ENCODE measurements at regions not wholly inside any gene's neighbourhood (a gene's known extent, or its start where the extent isn't known, plus 50 kb on each side); places are given as distances from the start of the nearest gene placed in this dataset.

- H3K9me3 ChIP-seq (ENCODE audit: insufficient read depth, low read length) = no peaks in the 10 kb centered on the region
- H3K9ac ChIP-seq (ENCODE audit: insufficient read length, low read depth) = no peak overlapping the region
- no peaks in the 10 kb centered on the region for H3K4me1 ChIP-seq (ENCODE audit: insufficient read depth, insufficient read length)
- no peaks in the 10 kb centered on the region for H3K27me3 ChIP-seq (ENCODE audit: insufficient read depth, insufficient read length)
- DNase-seq (ENCODE audit: low read depth, low spot score) = no peak
- H3K36me3 ChIP-seq (ENCODE audit: insufficient read depth, insufficient read length, low read length) = no peaks in the 10 kb centered on the region
- H3K4me3 ChIP-seq (ENCODE audit: insufficient read length, low read depth) = no peak overlapping the region
- TF ChIP-seq ZNF274 (IDR thresholded peaks at IDR 0.05; ENCODE audit: low read depth, low read length) (no peak), YY1 (IDR thresholded peaks at IDR 0.05; ENCODE audit: insufficient read depth, insufficient read length) (no peak), SUZ12 (IDR thresholded peaks at IDR 0.05; ENCODE audit: extremely low read depth, insufficient read depth, insufficient read length) (no peak)
Measured at GRCh38 chr1:81308191-81308590, 492.5 kb upstream of the ADGRL2 start.

DNA sequence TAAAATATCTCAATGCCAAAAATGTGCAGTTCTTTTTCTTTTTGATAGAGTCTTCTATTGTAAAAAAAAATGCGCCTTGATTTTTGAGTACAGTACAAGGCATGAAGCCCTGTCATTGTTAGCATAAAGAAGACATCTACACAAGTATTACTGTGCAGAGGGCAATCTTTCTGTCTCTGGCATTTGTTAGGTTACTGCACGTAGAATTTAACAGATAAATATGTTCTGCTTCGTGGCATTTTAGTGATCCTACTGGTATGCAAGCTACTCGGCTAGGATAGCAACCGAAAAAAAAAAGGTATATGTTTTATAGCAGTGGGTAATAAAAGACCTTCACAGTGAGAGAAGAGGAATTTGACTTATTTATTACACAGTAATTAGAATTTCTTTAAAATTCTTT, 492.9 kb upstream of the ADGRL2 start:
- TF ChIP-seq ZNF274 (IDR thresholded peaks at IDR 0.05; ENCODE audit: low read depth, low read length) (no peak), YY1 (IDR thresholded peaks at IDR 0.05; ENCODE audit: insufficient read depth, insufficient read length) (no peak), SUZ12 (IDR thresholded peaks at IDR 0.05; ENCODE audit: extremely low read depth, insufficient read depth, insufficient read length) (no peak)
- H3K4me1 ChIP-seq (ENCODE audit: insufficient read depth, insufficient read length) = no peaks in the 10 kb centered on the region
- no peak overlapping the region for H3K9ac ChIP-seq (ENCODE audit: insufficient read length, low read depth)
- no peaks in the 10 kb centered on the region for H3K36me3 ChIP-seq (ENCODE audit: insufficient read depth, insufficient read length, low read length)
- H3K27me3 ChIP-seq (ENCODE audit: insufficient read depth, insufficient read length) = no peaks in the 10 kb centered on the region
- DNase-seq (ENCODE audit: low read depth, low spot score) = no peak
- no peaks in the 10 kb centered on the region for H3K9me3 ChIP-seq (ENCODE audit: insufficient read depth, low read length)
- H3K4me3 ChIP-seq (ENCODE audit: insufficient read length, low read depth) = no peak overlapping the region

- Histone ChIP-seq H3K9me3 (ENCODE audit: insufficient read depth, low read length) (no peaks in the 10 kb centered on the region), H3K9ac (ENCODE audit: insufficient read length, low read depth) (no peak overlapping the region), H3K27me3 (ENCODE audit: insufficient read depth, insufficient read length) (no peaks in the 10 kb centered on the region), H3K4me3 (ENCODE audit: insufficient read length, low read depth) (peak overlapping the region; percentile 22), H3K36me3 (ENCODE audit: insufficient read depth, insufficient read length, low read length) (no peaks in the 10 kb centered on the region), H3K4me1 (ENCODE audit: insufficient read depth, insufficient read length) (no peaks in the 10 kb centered on the region)
- DNase-seq (ENCODE audit: low read depth, low spot score) = no peak
- TF ChIP-seq ZNF274 (IDR thresholded peaks at IDR 0.05; ENCODE audit: low read depth, low read length) = no peak
- TF ChIP-seq YY1 (IDR thresholded peaks at IDR 0.05; ENCODE audit: insufficient read depth, insufficient read length) = no peak
- TF ChIP-seq SUZ12 (IDR thresholded peaks at IDR 0.05; ENCODE audit: extremely low read depth, insufficient read depth, insufficient read length) = no peak
Measured at GRCh38 chr1:81305997-81306452, 494.7 kb upstream of the ADGRL2 start.

DNA sequence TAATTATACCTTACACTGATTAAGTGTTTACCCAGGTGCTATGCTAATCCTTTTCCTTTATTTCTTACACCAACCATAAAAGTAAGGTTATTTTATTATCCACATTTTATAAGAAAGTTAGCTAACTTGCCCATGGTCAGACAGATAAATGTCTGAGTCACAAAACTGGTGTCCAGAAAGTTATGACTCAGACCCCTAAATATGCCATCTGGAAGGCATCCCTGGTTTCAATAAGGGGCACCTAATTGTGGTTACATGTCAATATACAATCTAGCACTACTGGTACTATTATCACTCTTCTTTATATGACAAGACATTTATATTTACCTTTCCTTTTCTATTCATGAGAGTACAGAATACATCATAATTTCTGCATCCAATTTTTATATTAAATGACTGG, 496.5 kb upstream of the ADGRL2 start:
- TF ChIP-seq YY1 (IDR thresholded peaks at IDR 0.05; ENCODE audit: insufficient read depth, insufficient read length) (no peak), SUZ12 (IDR thresholded peaks at IDR 0.05; ENCODE audit: extremely low read depth, insufficient read depth, insufficient read length) (no peak), ZNF274 (IDR thresholded peaks at IDR 0.05; ENCODE audit: low read depth, low read length) (no peak)
- H3K4me1 ChIP-seq (ENCODE audit: insufficient read depth, insufficient read length) = no peaks in the 10 kb centered on the region
- no peak overlapping the region for H3K4me3 ChIP-seq (ENCODE audit: insufficient read length, low read depth)
- no peak for DNase-seq (ENCODE audit: low read depth, low spot score)
- no peaks in the 10 kb centered on the region for H3K36me3 ChIP-seq (ENCODE audit: insufficient read depth, insufficient read length, low read length)
- no peak overlapping the region for H3K9ac ChIP-seq (ENCODE audit: insufficient read length, low read depth)
- no peaks in the 10 kb centered on the region for H3K27me3 ChIP-seq (ENCODE audit: insufficient read depth, insufficient read length)
- no peaks in the 10 kb centered on the region for H3K9me3 ChIP-seq (ENCODE audit: insufficient read depth, low read length)

DNA sequence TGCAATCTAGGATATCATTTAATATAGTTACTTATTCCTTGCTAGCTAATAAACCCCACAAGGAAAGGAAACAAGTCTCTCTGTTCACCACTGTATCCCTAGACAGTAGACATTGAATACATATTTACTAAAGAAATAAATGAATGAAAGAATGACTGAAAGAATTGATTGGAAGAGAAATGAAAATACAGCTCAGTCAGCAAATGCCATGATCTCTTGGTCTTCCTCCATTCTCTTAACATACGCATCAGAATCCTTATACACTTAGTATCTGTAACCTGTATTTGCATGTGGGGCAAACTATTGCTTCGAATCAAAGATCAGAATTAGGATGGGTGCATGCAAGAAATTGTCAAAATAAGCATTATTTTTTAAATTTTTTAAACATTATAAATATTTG, 500.8 kb upstream of the ADGRL2 start:
- H3K36me3 ChIP-seq (ENCODE audit: insufficient read depth, insufficient read length, low read length) = no peaks in the 10 kb centered on the region
- no peaks in the 10 kb centered on the region for H3K4me1 ChIP-seq (ENCODE audit: insufficient read depth, insufficient read length)
- no peak overlapping the region for H3K9ac ChIP-seq (ENCODE audit: insufficient read length, low read depth)
- no peak for DNase-seq (ENCODE audit: low read depth, low spot score)
- H3K27me3 ChIP-seq (ENCODE audit: insufficient read depth, insufficient read length) = no peaks in the 10 kb centered on the region
- TF ChIP-seq SUZ12 (IDR thresholded peaks at IDR 0.05; ENCODE audit: extremely low read depth, insufficient read depth, insufficient read length) = no peak
- no peak for TF ChIP-seq YY1 (IDR thresholded peaks at IDR 0.05; ENCODE audit: insufficient read depth, insufficient read length)
- TF ChIP-seq ZNF274 (IDR thresholded peaks at IDR 0.05; ENCODE audit: low read depth, low read length) = no peak
- H3K4me3 ChIP-seq (ENCODE audit: insufficient read length, low read depth) = no peak overlapping the region
- no peaks in the 10 kb centered on the region for H3K9me3 ChIP-seq (ENCODE audit: insufficient read depth, low read length)

- Histone ChIP-seq H3K9me3 (ENCODE audit: insufficient read depth, low read length) (no peaks in the 10 kb centered on the region), H3K4me1 (ENCODE audit: insufficient read depth, insufficient read length) (no peaks in the 10 kb centered on the region), H3K36me3 (ENCODE audit: insufficient read depth, insufficient read length, low read length) (no peaks in the 10 kb centered on the region), H3K27me3 (ENCODE audit: insufficient read depth, insufficient read length) (no peaks in the 10 kb centered on the region), H3K4me3 (ENCODE audit: insufficient read length, low read depth) (no peak overlapping the region), H3K9ac (ENCODE audit: insufficient read length, low read depth) (no peak overlapping the region)
- DNase-seq (ENCODE audit: low read depth, low spot score) = no peak
- TF ChIP-seq YY1 (IDR thresholded peaks at IDR 0.05; ENCODE audit: insufficient read depth, insufficient read length) (no peak), ZNF274 (IDR thresholded peaks at IDR 0.05; ENCODE audit: low read depth, low read length) (no peak), SUZ12 (IDR thresholded peaks at IDR 0.05; ENCODE audit: extremely low read depth, insufficient read depth, insufficient read length) (no peak)
Measured at GRCh38 chr1:81298266-81298665, 502.5 kb upstream of the ADGRL2 start.

DNA sequence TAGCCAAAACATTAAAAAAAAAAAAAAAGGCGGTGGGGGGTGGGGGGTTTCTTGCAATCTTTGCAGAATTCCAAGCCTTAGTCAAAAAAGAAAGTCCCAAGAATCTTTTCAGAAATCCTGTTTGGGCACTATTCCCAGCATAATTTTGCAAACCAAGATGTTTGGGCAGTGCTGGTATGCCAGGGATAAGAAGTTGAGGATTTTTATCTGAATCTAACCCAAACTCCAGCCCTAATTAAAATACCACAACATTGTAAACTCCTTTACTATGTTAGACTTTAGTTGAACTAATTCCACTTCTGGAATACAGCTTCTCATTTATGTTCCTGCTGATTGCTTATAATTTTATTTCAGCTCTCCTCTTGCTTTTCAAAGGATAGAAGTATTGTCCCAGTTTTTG, 504.1 kb upstream of the ADGRL2 start:
- no peak for DNase-seq (ENCODE audit: low read depth, low spot score)
- Histone ChIP-seq H3K4me1 (ENCODE audit: insufficient read depth, insufficient read length) (no peaks in the 10 kb centered on the region), H3K36me3 (ENCODE audit: insufficient read depth, insufficient read length, low read length) (no peaks in the 10 kb centered on the region), H3K27me3 (ENCODE audit: insufficient read depth, insufficient read length) (no peaks in the 10 kb centered on the region), H3K9me3 (ENCODE audit: insufficient read depth, low read length) (no peaks in the 10 kb centered on the region), H3K4me3 (ENCODE audit: insufficient read length, low read depth) (no peak overlapping the region), H3K9ac (ENCODE audit: insufficient read length, low read depth) (no peak overlapping the region)
- TF ChIP-seq YY1 (IDR thresholded peaks at IDR 0.05; ENCODE audit: insufficient read depth, insufficient read length) = no peak
- no peak for TF ChIP-seq ZNF274 (IDR thresholded peaks at IDR 0.05; ENCODE audit: low read depth, low read length)
- no peak for TF ChIP-seq SUZ12 (IDR thresholded peaks at IDR 0.05; ENCODE audit: extremely low read depth, insufficient read depth, insufficient read length)
